ENCODE measurements at regions not wholly inside any gene's neighbourhood (a gene's known extent, or its start where the extent isn't known, plus 50 kb on each side); places are given as distances from the start of the nearest gene placed in this dataset.

GRCh38 chr21:23960769-23961168 is 1646.5 kb downstream of the MRPL39 start:
- Histone ChIP-seq H3K4me3 (ENCODE audit: extremely low read depth in 1 of 4, insufficient read depth in 2 of 4, low read depth in 3 of 4, low read length in 4 of 4) (no peak overlapping the region), H3K9ac (replicated peaks in 1 of 4; ENCODE audit: extremely low read depth in 1 of 4, low read depth in 3 of 4, low read length in 3 of 4) (no peak overlapping the region), H2BK5ac (ENCODE audit: low read depth, low read length) (no peak overlapping the region), H4K20me1 (replicated peaks in 1 of 2; ENCODE audit: control insufficient read depth in 1 of 2, insufficient read depth in 2 of 2, low read length in 2 of 2) (no peaks in the 10 kb centered on the region), H3K23me2 (ENCODE audit: low read depth, low read length) (no peaks in the 10 kb centered on the region), H3K14ac (ENCODE audit: insufficient read length) (no peak overlapping the region), H3K27ac (ENCODE audit: low read depth, low read length) (no peak overlapping the region), H3K4ac (replicated peaks; ENCODE audit: insufficient read length, low read depth, low read length) (no peak overlapping the region), H3K27me3 (replicated peaks in 1 of 4; ENCODE audit: control insufficient read depth in 3 of 4, extremely low read depth in 1 of 4, insufficient read depth in 3 of 4, low read length in 3 of 4) (no peaks in the 10 kb centered on the region), H4K5ac (ENCODE audit: insufficient read length, low read depth, low read length) (no peak overlapping the region), H3K4me2 (ENCODE audit: insufficient read depth in 1 of 2, low read depth in 2 of 2, low read length in 2 of 2) (no peak overlapping the region), H3K23ac (ENCODE audit: insufficient read length) (no peak overlapping the region), H3K56ac (replicated peaks; ENCODE audit: insufficient read length, low read depth, low read length) (no peak overlapping the region), H3K9me3 (ENCODE audit: insufficient read depth in 2 of 2, low read depth in 1 of 2, low read length in 1 of 2) (peaks cover 8 to 30% of the 10 kb centered on the region in 2 experiments; a peak in 1 of 4 replicates), H3K18ac (ENCODE audit: extremely low read depth, low read length) (no peak overlapping the region), H2BK12ac (ENCODE audit: low read depth, low read length) (no peak overlapping the region), H2AFZ (ENCODE audit: low read length) (no peak overlapping the region), H3K36me3 (ENCODE audit: control insufficient read depth in 2 of 4, insufficient read depth in 4 of 4, low read length in 3 of 4) (no peaks in the 10 kb centered on the region), H2BK15ac (ENCODE audit: low read length) (no peak overlapping the region), H3K79me1 (ENCODE audit: low read depth, low read length) (no peaks in the 10 kb centered on the region), H4K8ac (ENCODE audit: extremely low read depth, insufficient read depth, low read length) (no peak overlapping the region), H4K91ac (replicated peaks; ENCODE audit: insufficient read length, low read length) (no peak overlapping the region), H2BK20ac (ENCODE audit: low read length) (no peak overlapping the region), H2BK120ac (replicated peaks; ENCODE audit: low read depth, low read length) (no peak overlapping the region), H2AK5ac (ENCODE audit: low read depth, low read length) (no peak overlapping the region), H3K4me1 (replicated peaks in 1 of 4; ENCODE audit: control insufficient read depth in 3 of 4, insufficient read depth in 4 of 4, low read length in 3 of 4) (no peaks in the 10 kb centered on the region), H3K79me2 (ENCODE audit: control insufficient read depth in 1 of 2, insufficient read depth in 2 of 2, low read length in 2 of 2) (no peaks in the 10 kb centered on the region)
- ChIA-PET POLR2A (ENCODE audit: partially characterized antibody) (no interaction called here), CTCF (ENCODE audit: partially characterized antibody) (interaction anchor here (0.7 to 1.4 kb wide), 3 partner anchors 8 to 1331 kb away, joined by 3 read pairs; no protein-coding TSS in a partner anchor)
- DNase-seq (ENCODE audit: low read depth in 1 of 2, low spot score in 2 of 2) (no peak), FAIRE-seq (no peak)
- WGBS, 2 experiments (ENCODE audit: extremely low coverage in 1 of 2, insufficient coverage in 1 of 2, insufficient read length in 1 of 2, insufficient replicate concordance in 2 of 2, low coverage in 1 of 2, low lambda C conversion rate in 2 of 2, missing lambda C conversion rate in 1 of 2): 82% methylated on average over 2 of the region's 2 CpGs; no CpG with 5 or more reads in 1 of the 2 experiments
- TF ChIP-seq TAF1 (IDR thresholded peaks at IDR 0.05; ENCODE audit: low read depth, low read length) (no peak), RNF2 (IDR thresholded peaks at IDR 0.05; ENCODE audit: borderline replicate concordance, low read depth, low read length, missing control alignments, poor library complexity, severe bottlenecking) (no peak), HDAC2 (IDR thresholded peaks at IDR 0.05; ENCODE audit: borderline replicate concordance in 1 of 2, low read depth in 2 of 2, low read length in 2 of 2) (no peak), SAP30 (IDR thresholded peaks at IDR 0.05; ENCODE audit: insufficient read depth, insufficient replicate concordance, low read length) (no peak), SP1 (IDR thresholded peaks at IDR 0.05; ENCODE audit: low read depth, low read length) (no peak), CBX5 (IDR thresholded peaks at IDR 0.05; ENCODE audit: low read depth, low read length) (no peak), GABPA (IDR thresholded peaks at IDR 0.05; ENCODE audit: borderline replicate concordance, insufficient read depth, low read length) (no peak), EGR1 (IDR thresholded peaks at IDR 0.05; ENCODE audit: borderline replicate concordance, low read depth, low read length) (no peak), FOSL1 (IDR thresholded peaks at IDR 0.05; ENCODE audit: insufficient read depth, low read depth, low read length) (no peak), HDAC6 (IDR thresholded peaks at IDR 0.05; ENCODE audit: low read depth, low read length) (no peak), BRCA1 (IDR thresholded peaks at IDR 0.05; ENCODE audit: low read depth, low read length) (no peak), YY1 (IDR thresholded peaks at IDR 0.05; ENCODE audit: low read depth, low read length) (no peak)
